ENCODE measurements at regions not wholly inside any gene's neighbourhood (a gene's known extent, or its start where the extent isn't known, plus 50 kb on each side); places are given as distances from the start of the nearest gene placed in this dataset.

DNA sequence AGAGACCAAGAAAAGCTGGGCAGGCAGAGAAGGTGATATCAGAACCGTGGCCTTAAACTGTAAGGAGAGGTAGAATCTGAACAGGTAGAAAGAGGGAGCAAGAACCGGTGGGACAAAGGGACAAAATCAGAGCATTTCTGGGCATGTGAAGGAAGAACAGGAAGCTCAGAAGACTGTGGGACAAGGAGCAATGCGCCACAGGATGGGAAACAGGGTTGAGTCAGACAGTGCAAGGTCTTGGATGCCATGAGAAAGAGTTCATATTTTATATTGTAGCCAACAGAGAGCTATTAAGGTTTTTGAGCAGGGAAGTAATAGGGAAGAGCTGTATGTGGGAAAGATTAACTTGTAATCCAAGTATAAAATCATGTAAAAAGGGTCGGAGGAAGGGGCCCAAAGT, 106.4 kb upstream of the UGP2 start:
- TF ChIP-seq CTCF (conservative IDR thresholded peaks at IDR 0.05; ENCODE audit: low read length) (no peak), EZH2phosphoT487 (IDR thresholded peaks at IDR 0.05; ENCODE audit: borderline replicate concordance, low read depth, low read length) (no peak)

Measured in OCI-LY7 (cell line).